Parathyroid adenoma (tissue), 2 donors: ENCODE measurements at regions not wholly inside any gene's neighbourhood (a gene's known extent, or its start where the extent isn't known, plus 50 kb on each side); places are given as distances from the start of the nearest gene placed in this dataset.

Experiments used
- H2AFZ ChIP-seq: fragments of 300-600 bp; sonication (generic); one replicate; pipeline ENCODE4 v1.7.0; 2017; ENCODE audit warnings: antibody characterized with exemption, mild to moderate bottlenecking
- H3K27ac ChIP-seq: fragments of 300-600 bp; sonication (generic); one replicate; pipeline ENCODE4 v1.7.0; 2017
- H3K27me3 ChIP-seq: fragments of 300-600 bp; sonication (generic); one replicate; pipeline ENCODE4 v1.7.0; 2017; ENCODE audit warnings: low read length; ENCODE audit not compliant: control insufficient read depth, insufficient read depth
- H3K36me3 ChIP-seq: fragments of 300-600 bp; sonication (generic); one replicate; pipeline ENCODE4 v1.7.0; 2017; ENCODE audit warnings: low read length; ENCODE audit not compliant: control insufficient read depth, insufficient read depth
- H3K4me1 ChIP-seq: fragments of 300-600 bp; sonication (generic); one replicate; pipeline ENCODE4 v1.7.0; 2017; ENCODE audit warnings: control low read depth
- H3K4me2 ChIP-seq: fragments of 300-600 bp; sonication (generic); one replicate; pipeline ENCODE4 v1.7.0; 2017; ENCODE audit warnings: low read length
- H3K4me3 ChIP-seq: fragments of 300-600 bp; sonication (generic); one replicate; pipeline ENCODE4 v1.7.0; 2017; ENCODE audit warnings: low read depth, low read length
- H3K79me2 ChIP-seq: fragments of 300-600 bp; sonication (generic); one replicate; pipeline ENCODE4 v1.7.0; 2017; ENCODE audit warnings: control low read depth
- H3K9ac ChIP-seq: fragments of 300-600 bp; sonication (generic); one replicate; pipeline ENCODE4 v1.7.0; 2017; ENCODE audit warnings: mild to moderate bottlenecking
- H3K9me3 ChIP-seq: fragments of 300-600 bp; sonication (generic); one replicate; pipeline ENCODE4 v1.7.0; 2017; ENCODE audit warnings: low read length; ENCODE audit not compliant: control insufficient read depth
- CTCF ChIP-seq: fragments of 300-600 bp; sonication (generic); IDR thresholded peaks from one replicate; pipeline ENCODE4 v1.7.0; 2017; ENCODE audit warnings: antibody characterized with exemption, mild to moderate bottlenecking
- donor health status: primary hyperparathyroidism.

GRCh38 chr7:96418581-96418980 lies 96.7 kb upstream of the SLC25A13 start:
- Histone ChIP-seq H3K9me3 (no peaks in the 10 kb centered on the region), H3K4me1 (peaks cover 3% of the 10 kb centered on the region), H3K27ac (no peak overlapping the region), H3K79me2 (no peaks in the 10 kb centered on the region), H3K9ac (no peak overlapping the region), H3K36me3 (no peaks in the 10 kb centered on the region), H2AFZ (no peak overlapping the region), H3K27me3 (no peaks in the 10 kb centered on the region), H3K4me3 (no peak overlapping the region), H3K4me2 (no peak overlapping the region)
- TF ChIP-seq CTCF, result no peak

GRCh38 chr7:96417784-96418183 lies 95.9 kb upstream of the SLC25A13 start:
- no peaks in the 10 kb centered on the region for H3K79me2 ChIP-seq
- no peak overlapping the region for H3K4me3 ChIP-seq
- peaks cover 3% of the 10 kb centered on the region for H3K4me1 ChIP-seq
- no peak for TF ChIP-seq CTCF
- no peak overlapping the region for H3K9ac ChIP-seq
- H3K4me2 ChIP-seq, result no peak overlapping the region
- H2AFZ ChIP-seq, result no peak overlapping the region
- no peaks in the 10 kb centered on the region for H3K9me3 ChIP-seq
- no peaks in the 10 kb centered on the region for H3K27me3 ChIP-seq
- no peaks in the 10 kb centered on the region for H3K36me3 ChIP-seq
- no peak overlapping the region for H3K27ac ChIP-seq

- Histone ChIP-seq H3K27me3 (no peaks in the 10 kb centered on the region), H2AFZ (no peak overlapping the region), H3K36me3 (no peaks in the 10 kb centered on the region), H3K9ac (no peak overlapping the region), H3K4me2 (no peak overlapping the region), H3K79me2 (no peaks in the 10 kb centered on the region), H3K9me3 (no peaks in the 10 kb centered on the region), H3K4me3 (no peak overlapping the region), H3K4me1 (peaks cover 3% of the 10 kb centered on the region), H3K27ac (no peak overlapping the region)
- no peak for TF ChIP-seq CTCF
Measured at GRCh38 chr7:96416599-96416998, 94.7 kb upstream of the SLC25A13 start.

- H3K79me2 ChIP-seq, result no peaks in the 10 kb centered on the region
- TF ChIP-seq CTCF, result no peak
- no peak overlapping the region for H3K4me2 ChIP-seq
- no peaks in the 10 kb centered on the region for H3K9me3 ChIP-seq
- no peaks in the 10 kb centered on the region for H3K36me3 ChIP-seq
- no peak overlapping the region for H3K9ac ChIP-seq
- H3K27me3 ChIP-seq, result no peaks in the 10 kb centered on the region
- peaks cover 3% of the 10 kb centered on the region for H3K4me1 ChIP-seq
- no peak overlapping the region for H3K4me3 ChIP-seq
- H2AFZ ChIP-seq, result no peak overlapping the region
- H3K27ac ChIP-seq, result no peak overlapping the region
Measured at GRCh38 chr7:96416116-96416515, 94.2 kb upstream of the SLC25A13 start.

- no peak for TF ChIP-seq CTCF
- no peaks in the 10 kb centered on the region for H3K79me2 ChIP-seq
- no peak overlapping the region for H3K4me3 ChIP-seq
- H3K27ac ChIP-seq, result no peak overlapping the region
- peaks cover 3% of the 10 kb centered on the region for H3K4me1 ChIP-seq
- H3K9ac ChIP-seq, result no peak overlapping the region
- H2AFZ ChIP-seq, result no peak overlapping the region
- no peaks in the 10 kb centered on the region for H3K36me3 ChIP-seq
- no peaks in the 10 kb centered on the region for H3K9me3 ChIP-seq
- H3K4me2 ChIP-seq, result no peak overlapping the region
- no peaks in the 10 kb centered on the region for H3K27me3 ChIP-seq
Measured at GRCh38 chr7:96415293-96415940, 93.5 kb upstream of the SLC25A13 start.
